Left hindlimb (tissue), 1 donor: ENCODE measurements at regions not wholly inside any gene's neighbourhood (a gene's known extent, or its start where the extent isn't known, plus 50 kb on each side); places are given as distances from the start of the nearest gene placed in this dataset.

Source experiments
- DNase-seq: peaks from one replicate; pipeline ENCODE4 v3.0.0-alpha.2; 2018

DNA sequence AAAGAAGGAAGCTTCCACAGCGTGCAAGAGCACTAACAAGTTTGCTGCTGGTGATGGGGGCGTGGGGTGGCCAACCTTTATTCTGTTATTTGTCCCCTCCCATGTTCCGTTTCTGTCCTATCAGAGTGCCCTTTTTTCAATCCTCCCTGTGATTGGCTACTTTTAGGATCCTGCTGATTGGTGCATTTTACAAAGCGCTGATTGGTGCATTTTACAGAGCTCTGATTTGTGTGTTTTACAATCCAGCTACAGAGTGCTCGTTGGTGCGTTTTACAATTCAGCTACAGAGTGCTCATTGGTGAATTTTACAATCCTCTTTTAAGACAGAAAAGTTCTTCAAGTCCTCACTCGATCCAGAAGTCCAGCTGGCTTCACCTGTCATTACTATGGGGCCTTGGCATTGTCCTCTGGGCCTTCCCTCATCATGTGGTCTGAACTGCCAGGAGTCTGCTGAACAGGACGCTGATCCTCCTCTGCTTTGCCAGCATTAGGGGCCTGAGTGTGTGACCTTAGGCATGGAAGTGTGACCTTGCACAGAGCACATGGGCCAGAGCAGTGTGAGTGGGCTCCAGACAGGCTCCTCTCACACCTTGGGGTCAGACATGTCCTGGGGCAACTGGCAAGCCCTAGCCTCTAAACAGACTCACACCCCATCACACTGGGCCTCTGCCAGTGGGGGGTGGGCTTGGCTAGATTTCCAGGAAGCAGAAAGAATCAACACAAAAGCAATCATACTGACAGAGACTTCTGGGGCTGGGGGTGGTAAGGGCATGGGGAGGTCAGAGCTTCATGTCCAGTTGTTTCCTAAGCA is 167.4 kb downstream of the PTPN20 start:
- DNase-seq = no peak

DNA sequence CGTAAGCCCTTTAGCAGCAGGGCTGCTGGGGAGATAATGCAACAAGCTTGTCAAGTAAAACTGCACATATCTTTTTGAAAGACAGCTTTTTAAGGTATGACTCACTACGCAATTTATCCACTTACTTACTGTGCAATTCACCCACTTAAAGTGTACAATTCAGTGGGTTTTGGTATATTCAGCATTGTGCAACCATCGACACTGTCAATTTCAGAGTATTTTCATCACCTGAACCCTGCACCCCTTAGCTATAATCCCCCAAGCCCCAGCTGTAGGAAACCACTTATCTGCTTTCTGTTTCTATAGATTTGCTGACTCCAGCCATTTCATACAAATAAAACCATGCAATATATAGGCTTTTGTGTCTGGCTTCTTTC is 168.0 kb downstream of the PTPN20 start:
- DNase-seq = no peak

DNA sequence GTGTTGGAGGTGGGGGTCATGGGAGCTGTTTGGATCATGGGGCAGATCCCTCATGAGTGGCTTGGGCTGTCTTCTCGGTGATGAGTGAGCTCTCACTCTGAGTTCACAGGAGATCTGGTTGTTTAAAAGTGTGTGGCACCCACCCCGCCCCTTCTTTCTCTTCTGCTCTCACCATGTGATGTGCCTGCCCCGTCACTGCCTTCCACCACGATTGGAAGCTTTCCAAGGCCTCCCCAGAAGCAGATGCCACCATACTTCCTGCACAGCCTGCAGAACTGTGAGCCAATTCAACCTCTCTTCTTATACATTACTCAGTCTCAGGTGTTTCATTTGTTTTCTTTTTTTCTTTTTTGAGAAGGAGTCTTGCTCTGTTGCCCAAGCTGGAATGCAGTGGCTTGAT is 170.0 kb downstream of the PTPN20 start:
- DNase-seq = no peak

DNA sequence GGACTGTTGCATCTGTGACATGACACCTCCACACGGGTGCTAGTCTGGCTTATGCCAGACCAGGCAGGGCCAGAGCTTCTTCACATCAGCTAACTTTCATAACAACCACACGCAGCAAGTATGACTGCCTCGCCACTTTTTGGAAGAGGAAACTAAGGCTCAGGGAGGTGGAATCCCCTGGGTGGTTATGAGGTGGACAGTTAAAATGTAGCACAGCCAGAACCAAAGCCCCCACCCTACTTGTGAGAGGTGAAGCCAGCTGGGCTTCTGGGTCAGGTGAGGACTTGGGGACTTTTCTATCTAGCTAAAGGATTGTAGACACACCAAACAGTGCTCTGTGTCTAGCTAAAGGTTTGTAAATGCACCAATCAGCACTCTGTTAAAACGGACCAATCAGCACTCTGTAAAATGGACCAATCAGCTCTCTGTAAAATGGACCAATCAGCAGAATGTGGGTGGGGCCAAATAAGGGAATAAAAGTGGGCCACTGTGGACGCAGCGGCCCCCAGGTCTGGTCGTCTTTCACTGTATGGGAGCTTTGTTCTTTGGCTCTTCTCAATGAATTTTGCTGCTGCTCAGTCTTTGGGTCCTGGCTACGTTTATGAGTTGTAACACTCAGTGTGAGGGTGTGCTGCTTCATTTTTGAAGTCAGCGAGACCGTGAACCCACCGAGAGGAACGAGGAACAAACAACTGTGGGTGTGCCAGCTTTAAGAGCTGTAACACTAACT is 171.0 kb downstream of the PTPN20 start:
- no peak for DNase-seq

DNA sequence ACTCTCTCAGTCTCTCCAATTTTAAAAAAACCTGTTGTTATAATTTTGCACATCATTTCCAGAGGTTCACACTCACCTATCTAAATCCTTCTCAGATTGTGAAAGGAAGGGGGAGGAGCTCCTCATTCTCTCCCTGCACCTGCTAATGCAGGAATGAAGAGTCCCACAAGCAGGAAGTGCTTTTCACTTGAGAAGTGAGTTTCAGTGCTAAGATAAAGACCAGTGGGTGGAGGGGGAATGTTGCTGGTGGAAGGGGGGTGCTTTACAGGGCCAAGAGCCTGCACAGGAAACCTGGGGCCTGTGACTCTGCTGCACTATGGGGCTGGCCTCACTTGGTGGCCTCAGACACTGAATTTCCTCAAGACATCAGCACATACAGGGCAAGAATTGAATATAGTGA is 176.4 kb downstream of the PTPN20 start:
- no peak for DNase-seq

DNA sequence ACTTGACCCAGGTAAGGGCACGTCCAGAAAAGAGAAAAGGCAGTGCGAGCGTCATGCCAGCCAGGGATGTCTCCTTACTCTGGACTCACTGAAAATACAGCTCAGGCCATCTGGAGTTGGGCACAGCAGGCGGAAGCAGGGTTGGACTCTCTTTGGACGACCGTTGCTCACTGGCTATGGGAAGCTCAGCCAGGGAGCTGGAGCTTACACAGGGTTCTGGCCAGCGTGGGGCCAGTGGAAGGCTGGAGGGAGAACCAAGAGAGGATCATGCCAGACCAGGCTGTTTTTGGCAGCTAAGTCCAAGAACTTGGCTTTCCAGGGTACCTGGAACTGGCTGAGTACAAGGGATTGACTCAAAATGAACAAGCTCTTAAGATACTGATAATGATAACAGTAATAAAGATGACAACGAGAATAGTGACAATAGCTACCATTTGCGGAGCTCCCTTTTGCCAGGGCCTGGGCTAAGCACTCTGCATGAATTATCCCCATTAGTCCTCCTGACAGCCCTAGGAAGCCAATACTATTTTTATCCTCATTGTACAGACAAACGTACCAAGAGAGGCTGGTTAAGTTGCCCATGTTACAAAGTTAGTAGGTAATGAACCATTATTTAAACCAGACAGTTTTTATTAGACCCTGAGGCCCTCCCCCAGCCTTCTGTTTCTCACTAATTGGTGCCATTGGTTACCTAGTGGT is 177.6 kb downstream of the PTPN20 start:
- DNase-seq = no peak

DNA sequence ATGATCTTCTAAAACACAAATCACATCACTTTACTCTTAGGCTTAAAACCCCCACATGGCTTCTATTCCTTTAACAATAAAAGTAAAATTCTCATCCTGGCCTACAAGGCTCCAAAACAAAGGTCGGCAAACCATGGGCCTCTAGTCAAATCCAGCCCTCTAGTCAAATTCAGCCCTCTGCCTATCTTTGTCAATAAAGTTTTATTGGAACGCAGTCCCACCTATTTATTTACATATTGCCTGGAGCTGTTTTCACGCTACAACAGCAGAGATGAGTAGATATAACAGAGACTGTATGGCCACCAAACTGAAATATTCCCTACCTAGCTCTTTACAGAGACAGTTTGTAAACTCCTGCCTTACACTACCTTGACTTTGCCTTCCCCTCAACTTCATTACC is 178.8 kb downstream of the PTPN20 start:
- no peak for DNase-seq

DNA sequence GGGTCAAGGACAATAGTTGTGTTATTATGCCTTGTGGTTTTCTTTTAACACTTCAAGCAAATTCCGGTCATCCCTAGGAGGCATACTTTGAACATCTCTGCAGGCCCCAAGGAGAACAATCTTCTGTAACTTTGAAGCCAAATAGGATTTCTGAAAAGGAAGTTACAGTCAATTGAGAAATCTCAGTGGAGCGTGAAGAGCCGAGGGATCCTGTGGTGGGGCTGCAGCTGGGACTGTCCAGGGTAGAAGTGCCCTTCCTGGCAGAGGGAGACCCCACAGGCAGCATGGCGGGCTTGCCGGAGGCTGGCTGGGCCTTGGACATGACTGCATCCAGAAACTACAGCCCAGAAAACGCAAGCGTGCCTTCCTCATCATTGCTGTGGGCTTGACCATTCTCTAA is 179.7 kb downstream of the PTPN20 start:
- no peak for DNase-seq

DNA sequence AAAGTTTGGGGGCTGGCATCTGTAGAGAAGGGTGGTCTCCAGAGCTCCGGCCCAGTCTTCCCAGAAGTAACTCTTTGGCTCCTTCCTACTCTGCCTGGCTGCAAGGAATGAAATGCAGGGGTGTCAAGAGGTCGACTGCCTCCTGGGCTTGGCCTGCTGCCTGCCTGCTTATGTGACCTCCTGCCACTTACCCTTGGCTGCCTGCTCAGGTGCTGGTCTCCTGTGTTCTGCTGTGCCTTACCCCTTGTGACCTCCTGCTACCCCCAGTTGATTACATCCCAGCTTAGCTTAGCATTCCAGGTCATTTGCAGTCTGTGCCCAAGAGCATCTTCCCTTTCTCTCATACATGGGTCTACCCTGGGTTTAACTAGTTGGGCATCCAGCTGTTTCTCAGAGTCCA is 180.2 kb downstream of the PTPN20 start:
- no peak for DNase-seq

DNA sequence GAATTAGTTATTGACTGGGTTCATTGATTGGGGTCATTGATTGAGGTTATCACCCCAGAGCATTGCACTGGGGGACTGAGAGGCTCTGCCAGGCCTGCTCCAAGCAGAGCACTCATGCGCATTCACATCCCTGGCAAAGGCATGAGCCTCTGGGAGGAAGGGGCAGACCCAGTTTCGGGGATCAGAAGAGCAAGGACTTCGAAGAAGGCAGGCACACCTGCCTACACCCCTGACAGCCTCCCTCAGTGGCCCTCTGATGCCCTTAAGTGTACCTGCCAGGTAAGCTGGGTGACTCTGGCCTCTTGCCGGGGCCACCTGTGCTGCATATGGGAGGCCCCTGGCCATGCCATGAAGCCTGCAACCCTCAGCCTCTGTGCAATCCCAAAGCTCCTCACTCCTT is 181.1 kb downstream of the PTPN20 start:
- DNase-seq = no peak

DNA sequence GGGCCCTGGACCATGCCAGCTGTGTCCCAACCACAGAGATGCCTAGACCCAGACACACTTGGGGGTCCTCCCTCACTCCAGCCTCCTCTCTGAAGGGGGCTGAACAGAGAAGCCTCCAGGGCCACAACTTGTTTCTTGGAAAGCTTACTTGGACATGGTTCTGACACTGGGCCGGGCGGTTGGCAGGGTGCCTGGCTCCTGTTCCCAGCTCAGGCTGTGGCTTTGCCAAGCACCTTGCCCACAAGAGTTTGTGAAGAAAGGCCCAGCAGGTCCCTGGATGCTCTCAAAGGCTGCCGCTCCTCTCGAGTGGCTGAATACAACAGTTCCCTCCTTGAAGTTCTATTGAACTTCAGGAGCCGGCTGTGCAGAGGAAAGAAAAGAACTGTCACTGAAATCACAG is 181.6 kb downstream of the PTPN20 start:
- DNase-seq = no peak

DNA sequence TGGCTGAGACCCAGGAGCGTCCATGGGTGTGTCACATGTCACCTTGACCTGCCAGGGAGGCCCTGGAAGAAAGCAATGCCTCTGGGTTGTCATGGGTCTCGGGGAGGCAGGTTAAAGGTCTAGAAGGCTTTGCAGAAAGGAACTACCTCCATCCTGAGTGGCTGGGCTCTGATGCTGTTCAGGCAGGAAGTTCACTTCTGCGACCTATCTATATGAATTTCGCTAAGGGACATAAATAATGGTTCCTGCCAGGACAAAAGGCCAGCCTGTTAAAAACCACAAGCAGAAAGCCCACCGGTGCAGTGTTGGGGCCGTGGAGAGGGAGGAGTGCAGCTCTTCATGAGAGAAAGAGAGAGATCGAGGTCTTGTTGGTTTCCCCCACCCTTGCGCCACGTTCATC is 182.9 kb downstream of the PTPN20 start:
- no peak for DNase-seq

DNA sequence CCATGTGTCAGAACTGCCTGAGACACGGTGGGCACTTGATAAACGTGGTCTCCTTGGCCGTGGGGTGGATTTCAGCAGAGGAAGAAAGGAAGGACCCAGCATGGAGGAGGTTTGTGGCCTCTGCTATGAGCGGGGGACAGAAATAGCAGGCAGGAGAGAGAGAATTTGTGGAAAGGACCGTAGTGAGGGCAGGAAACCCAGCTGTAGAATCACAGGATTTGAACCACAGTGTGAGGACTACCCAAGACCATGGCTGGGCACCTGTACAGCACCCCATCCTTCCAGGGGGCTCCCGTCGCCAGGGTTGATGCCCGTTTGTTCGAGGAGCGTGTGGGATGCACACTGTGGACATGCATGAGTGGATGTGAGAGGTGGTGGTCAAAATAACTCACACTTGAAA is 183.4 kb downstream of the PTPN20 start:
- no peak for DNase-seq

DNA sequence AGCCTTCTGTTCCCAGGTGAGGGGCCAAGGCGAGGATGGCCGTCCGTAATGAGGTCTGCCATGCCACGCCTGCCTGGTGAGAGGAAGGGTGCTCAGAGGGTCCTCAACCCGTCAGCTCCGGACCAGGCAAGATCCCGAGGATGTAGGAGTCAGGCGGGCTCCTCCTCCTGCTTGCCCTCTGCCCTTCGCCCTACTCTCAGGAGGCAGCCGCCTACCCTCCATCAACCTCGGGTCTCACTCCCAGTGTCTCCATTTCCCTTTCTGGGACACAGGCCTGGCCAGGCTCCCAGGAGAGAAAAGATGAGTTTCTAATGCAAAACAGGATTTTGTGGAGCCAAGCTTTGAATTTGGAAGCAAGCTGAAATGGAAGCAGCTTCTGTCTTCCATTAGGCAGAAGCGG is 184.0 kb downstream of the PTPN20 start:
- DNase-seq = no peak

DNA sequence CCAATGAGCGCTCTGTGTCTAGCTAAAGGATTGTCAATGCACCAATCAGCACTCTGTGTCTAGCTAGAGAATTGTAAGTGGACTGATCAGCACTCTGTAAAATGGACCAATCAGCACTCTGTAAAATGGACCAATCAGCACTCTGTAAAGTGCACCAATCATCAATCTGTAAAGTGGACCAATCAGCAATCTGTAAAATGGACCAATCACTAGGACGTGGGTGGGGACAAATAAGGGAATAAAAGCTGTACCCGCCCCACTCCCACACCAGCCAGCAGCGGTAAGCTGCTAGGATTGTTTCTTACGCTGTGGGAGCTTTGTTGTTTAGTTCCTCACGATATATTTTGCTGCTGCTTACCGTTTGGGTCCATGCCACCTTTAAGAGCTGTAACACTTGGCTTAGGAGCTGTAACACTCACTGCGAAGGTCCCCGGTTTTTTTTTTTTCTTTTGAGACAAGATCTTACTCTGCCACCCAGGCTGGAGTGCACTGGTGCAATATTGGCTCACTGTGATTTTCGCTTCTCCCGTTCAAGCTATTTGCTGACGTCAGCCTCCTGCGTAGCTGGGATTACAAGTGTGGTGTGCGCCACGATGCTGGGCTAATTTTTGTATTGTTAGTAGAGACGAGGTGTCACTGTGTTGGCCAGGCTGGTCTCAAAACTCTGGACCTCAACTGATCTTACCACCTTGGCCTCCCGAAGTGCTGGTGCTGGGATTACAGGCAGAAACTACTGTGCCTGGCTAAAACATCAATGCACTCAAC is 184.8 kb downstream of the PTPN20 start:
- no peak for DNase-seq

DNA sequence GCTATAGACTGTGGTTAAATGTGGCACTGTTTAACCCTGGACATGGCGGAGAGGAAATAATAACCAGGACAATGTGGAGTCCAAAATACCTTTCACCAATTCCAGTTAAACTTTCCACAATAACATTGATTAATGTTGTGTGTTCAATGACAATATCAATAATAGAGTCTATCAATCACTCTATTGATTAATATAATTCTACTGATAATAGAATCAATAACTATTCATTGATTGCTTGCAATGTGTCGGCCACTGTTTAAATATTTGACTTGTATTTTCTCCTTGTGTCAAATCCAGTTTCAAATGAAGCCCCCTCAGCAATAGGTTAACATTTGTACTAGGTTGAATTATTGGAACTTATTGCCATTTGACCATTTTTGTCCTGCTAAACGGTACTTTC is 187.0 kb downstream of the PTPN20 start:
- DNase-seq = no peak

DNA sequence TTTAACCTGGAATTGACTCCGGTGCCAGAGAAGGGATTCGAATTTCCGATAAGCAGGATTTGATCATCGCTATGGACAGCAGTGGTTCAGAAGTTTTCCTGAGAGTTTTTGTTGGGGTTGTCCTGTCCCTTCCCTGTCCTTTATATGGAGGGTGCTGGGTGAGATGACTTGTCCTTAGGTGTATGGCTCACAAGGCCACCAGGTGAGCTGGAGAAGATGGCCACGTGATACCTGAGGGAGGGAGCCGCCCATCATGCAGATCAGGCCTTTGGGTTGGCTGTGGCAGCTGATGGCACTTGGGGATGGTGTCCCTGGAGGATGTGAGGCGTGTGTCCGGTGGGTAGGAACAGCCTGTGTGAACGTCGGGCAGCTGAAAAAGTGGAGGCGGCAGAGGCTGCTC is 187.7 kb downstream of the PTPN20 start:
- DNase-seq = no peak

DNA sequence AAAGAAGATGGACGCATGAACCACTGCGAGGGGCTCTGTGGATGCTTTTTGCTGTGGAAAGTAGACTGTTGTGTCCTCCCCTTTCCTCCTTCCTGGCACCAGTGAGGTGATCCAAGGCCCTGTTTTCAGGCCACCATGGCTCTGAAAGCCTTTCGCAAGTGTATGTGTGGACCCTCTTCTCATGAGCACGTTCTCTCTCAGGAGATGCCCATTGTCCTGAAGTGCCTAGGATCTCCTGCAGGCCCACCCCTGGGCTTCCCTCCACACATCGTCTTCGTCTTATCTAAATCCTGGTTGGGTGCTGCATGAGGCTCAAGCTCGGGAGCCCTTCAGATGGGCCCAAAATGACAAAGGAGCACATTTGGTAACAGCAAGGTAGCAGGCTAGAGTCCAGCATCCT is 188.2 kb downstream of the PTPN20 start:
- no peak for DNase-seq

DNA sequence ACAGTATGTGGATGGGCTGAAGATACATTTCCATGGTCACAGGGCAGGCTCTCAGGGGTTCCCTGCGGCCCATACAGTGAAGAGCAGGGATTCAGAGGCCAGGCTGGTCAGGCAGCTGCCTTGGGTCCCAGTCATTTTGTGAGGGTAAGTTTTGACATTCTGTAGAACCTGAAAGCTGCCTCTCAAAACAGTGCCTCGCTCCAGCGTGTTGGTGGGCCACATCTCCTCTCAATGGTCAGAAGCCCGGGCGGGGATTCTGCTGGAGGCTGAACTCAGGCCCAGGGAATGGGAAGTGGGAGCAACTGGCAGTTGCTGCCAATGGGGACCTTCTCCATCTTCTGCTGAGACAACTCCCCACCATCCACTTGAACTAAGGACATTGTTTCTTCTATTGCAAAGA is 190.0 kb downstream of the PTPN20 start:
- no peak for DNase-seq

DNA sequence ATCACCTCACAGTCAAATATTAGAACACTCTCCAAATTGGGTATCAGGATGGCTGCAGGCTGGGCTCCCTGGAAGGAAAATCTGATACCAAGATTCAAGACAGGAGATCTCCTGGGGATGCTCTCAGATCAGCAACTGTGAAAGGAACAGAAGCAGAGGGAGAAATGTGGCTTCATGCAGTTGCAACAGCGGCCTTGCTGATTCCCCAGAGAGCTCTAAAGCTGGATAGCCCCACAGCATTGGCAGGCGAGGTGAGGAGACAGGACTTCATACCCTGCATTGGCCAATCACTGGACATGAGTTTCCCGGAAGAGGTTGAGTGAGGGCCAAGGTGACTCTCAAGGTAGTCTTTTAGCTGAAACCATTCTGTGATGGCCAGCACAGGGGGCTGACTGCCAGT is 190.6 kb downstream of the PTPN20 start:
- no peak for DNase-seq

DNA sequence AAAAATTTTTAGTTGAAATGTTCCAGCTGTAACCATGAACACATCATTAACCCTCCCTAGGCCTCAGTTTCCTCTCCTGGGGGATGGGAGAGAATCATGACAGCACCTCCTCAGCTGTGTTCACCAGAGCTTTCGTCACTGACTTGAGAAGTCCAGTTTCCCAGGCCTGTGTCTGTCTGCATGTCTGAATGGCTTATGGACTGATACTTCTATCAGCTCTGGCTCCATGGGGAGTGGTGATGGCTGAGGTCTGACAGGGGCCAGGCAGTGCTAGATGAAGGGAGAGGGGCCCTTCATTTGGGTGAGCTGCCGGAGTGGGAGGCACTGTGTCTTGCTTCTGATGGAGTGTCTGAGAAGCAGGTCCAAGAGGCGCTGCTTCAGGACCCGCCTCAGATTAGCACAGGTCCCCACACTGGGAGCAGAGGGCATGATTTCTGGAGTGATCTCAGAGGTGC is 192.9 kb downstream of the PTPN20 start:
- DNase-seq = no peak

DNA sequence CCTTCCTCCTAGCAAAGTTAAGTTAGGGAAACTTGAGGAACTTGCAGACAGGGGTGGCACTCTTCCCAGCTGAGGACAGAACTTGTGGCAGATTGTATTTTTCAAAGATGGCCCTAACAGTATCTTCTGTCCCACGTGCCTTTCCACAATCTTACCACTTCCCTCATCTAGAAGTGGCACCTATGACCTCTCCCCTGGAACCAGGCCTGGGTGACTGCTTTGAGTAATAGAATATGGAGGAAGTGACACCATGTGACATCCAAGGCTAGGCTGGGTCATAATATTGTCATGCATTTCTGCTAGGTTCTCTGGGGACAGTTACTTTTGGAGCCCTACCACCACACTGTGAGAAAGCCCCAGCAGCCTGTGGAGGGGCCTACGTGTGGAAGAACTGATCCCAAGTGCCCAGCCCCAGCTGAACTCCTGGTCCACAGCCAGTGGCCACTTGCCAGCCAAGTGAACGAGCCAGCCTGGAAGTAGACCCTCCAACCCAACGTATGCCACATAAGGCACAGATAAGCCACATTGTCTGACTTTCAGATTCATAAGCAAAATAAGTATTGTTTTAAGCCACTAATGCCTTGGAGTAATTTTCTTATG is 193.7 kb downstream of the PTPN20 start:
- DNase-seq = no peak
